Gastrocnemius medialis (tissue), 4 donors: ENCODE measurements at regions not wholly inside any gene's neighbourhood (a gene's known extent, or its start where the extent isn't known, plus 50 kb on each side); places are given as distances from the start of the nearest gene placed in this dataset.

Experiments
- CTCF ChIP-seq, 5 experiments: fragments of 450-650 bp in 3 of 5; fragments of 200-600 bp in 2 of 5; sonication (generic) in 2 of 5; IDR thresholded peaks in 4 of 5; conservative IDR thresholded peaks in 1 of 5; 1 replicate in 4 of 5; 2 replicates in 1 of 5; pipeline ENCODE4 v1.5.1; 2016 to 2019; ENCODE audit warnings: antibody characterized with exemption in 5 of 5, mild to moderate bottlenecking in 3 of 5, moderate library complexity in 3 of 5
- POLR2A ChIP-seq, 2 donors: fragments of 450-650 bp; IDR thresholded peaks; one replicate each; pipeline ENCODE4 v1.6.1; 2017; ENCODE audit warnings: antibody characterized with exemption in 2 of 2, mild to moderate bottlenecking in 2 of 2, moderate library complexity in 2 of 2

- no peak for TF ChIP-seq POLR2A (IDR thresholded peaks at IDR 0.05)
- TF ChIP-seq CTCF (IDR thresholded peaks at IDR 0.05 in 4 of 5, conservative IDR thresholded peaks at IDR 0.05 in 1 of 5) = no peak
Measured at GRCh38 chr14:87214558-87214957, 778.4 kb downstream of the GALC start.
